DMS153 (cell line): ENCODE measurements at regions not wholly inside any gene's neighbourhood (a gene's known extent, or its start where the extent isn't known, plus 50 kb on each side); places are given as distances from the start of the nearest gene placed in this dataset.
A peak's percentile ranks its signal among the peaks of the same experiment; 100 is the strongest.

Experiments used
- DNase-seq: peaks from one replicate; lab custom pipeline; 2025; lab: John Stamatoyannopoulos, UW

DNA sequence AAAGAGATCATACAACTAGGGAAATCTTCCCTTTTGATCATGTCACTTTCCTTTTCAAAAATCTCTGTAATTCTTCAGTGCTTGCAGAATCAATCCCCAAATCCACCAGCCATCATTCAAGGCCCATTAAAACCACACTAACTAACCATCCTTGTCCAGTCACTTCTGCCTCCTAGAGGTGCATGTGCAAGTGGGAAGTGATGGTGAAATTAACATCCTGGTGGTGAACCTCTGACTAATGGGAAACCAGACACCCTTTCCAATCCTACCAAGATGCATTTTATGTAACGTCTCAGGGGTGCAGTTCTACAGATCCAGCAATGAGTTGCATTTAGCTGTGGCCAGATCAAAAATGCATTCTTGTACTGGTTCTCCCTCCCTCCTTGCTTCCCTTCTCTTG, 341.8 kb downstream of the RAPGEF2 start:
- no peak for DNase-seq

- DNase-seq = no peak
Observed at GRCh38 chr4:159445692-159446091, 342.8 kb downstream of the RAPGEF2 start.

- DNase-seq = peak; percentile 53
Observed at GRCh38 chr4:159446266-159446976, 343.5 kb downstream of the RAPGEF2 start.

DNA sequence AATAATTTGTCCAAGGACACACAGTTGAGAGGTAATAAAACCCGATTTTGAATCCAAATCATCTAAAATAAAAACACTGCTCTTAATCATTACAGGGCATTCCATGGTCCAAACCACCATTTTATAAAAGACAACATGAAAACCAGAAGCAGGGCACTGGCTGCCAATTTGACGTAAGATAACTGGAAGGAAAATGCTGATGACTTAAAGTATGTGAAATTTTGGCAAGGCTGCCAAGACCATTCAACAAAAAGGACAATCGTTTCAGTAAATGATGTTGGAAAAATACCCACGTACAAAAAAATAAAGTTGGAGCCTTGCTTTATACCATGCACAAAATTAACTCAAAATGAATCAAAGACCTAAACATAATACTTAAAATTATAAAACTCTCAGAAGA, 344.4 kb downstream of the RAPGEF2 start:
- no peak for DNase-seq

DNA sequence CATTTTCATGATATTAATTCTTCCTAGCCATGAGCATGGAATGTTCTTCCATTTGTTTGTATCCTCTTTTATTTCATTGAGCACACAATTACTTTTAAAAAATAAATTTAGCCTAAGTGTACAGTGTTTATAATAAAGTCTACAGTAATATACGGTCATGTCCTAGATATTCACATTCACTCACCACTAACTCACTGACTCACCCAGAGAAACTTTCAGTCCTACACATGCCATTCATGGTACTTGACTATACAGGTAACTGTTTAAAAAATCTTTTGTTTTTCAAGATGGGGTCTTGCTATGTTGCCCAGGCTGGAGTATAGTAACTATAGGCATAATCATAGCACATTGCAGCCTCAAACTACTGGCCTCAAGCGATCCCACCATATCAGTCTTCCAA, 348.1 kb downstream of the RAPGEF2 start:
- no peak for DNase-seq

DNA sequence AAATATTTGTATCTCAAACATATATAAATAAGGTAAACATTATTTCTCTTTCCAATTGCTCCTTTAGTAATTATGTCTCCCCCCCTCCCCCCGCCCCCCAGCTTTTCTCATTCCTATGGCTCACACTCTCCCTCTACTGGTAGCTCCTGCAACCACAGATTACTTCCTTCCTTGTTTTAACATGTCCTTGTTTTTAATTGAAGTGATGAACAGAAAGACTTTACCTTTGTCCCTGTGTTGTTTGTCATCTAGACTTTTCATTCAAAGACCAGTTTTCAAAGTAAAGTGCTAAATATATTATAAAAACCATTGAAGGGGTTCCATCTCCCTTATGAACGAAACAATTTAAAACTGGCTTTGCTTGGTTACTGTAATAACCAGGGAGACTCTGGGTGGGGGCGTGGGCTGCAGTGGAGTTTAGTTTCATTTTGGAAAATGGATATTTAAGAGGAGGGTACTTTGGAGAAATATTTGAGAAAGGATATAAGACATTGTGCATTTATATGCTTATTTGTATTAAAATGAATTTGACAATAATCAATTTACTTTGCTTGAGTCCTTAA, 352.9 kb downstream of the RAPGEF2 start:
- DNase-seq = no peak

GRCh38 chr4:159460371-159460770, 357.5 kb downstream of the RAPGEF2 start:
- DNase-seq = no peak

DNA sequence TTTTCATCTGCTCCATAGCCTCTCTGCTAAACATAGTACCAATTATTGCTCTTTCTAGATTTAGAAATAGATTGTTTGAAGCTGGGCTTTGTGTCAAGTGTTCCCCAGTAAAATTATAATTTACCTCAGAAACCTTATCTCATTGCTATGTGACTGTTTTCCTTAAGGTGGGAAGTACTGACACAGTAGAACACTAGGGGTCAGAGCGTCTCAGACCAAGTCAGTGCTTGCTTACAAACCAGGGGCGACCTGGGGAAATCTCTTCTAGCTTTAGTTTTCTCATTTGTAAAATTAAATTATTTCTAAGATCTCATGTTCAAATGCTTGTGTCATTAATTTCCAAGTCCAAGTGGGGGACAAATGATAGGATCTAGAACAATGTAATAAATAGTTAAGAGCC, 360.4 kb downstream of the RAPGEF2 start:
- no peak for DNase-seq

- no peak for DNase-seq
Observed at GRCh38 chr4:159464302-159464701, 361.4 kb downstream of the RAPGEF2 start.

GRCh38 chr4:159476886-159477285, 374.0 kb downstream of the RAPGEF2 start:
- DNase-seq = no peak

GRCh38 chr4:159480826-159481225, 377.9 kb downstream of the RAPGEF2 start:
- no peak for DNase-seq

GRCh38 chr4:159481936-159482335, 379.1 kb downstream of the RAPGEF2 start:
- DNase-seq = no peak

DNA sequence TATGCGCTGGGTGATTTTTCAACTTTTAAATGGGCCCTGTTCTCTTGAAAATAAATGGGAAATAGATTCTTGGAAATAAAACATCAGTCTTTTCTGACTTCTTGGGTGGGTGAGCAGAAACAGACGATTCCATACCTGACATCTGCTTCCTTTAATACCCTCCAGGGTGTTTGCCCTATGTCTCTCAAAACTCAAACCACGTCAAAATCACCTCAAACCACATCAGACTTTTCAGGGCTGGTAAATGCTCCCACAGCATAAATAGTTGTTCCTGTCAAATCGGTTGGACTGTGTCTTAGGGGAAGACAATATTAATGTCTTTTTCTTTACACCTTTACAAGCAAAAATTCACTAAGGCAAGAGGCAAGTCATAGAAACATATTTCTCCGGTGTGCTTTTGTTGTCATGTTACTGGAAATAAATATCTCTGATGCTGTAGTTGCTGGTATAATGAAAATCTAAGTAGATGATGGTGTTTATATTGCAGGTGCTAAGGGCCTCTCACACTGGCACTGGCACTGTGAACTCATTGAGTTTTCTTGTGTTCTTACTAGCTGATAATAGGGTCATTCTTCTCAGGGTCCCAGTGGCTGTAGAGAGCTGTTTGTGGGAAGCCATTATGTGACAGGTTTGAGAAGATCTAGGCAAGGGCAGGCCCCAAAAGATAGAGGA, 380.4 kb downstream of the RAPGEF2 start:
- no peak for DNase-seq

DNA sequence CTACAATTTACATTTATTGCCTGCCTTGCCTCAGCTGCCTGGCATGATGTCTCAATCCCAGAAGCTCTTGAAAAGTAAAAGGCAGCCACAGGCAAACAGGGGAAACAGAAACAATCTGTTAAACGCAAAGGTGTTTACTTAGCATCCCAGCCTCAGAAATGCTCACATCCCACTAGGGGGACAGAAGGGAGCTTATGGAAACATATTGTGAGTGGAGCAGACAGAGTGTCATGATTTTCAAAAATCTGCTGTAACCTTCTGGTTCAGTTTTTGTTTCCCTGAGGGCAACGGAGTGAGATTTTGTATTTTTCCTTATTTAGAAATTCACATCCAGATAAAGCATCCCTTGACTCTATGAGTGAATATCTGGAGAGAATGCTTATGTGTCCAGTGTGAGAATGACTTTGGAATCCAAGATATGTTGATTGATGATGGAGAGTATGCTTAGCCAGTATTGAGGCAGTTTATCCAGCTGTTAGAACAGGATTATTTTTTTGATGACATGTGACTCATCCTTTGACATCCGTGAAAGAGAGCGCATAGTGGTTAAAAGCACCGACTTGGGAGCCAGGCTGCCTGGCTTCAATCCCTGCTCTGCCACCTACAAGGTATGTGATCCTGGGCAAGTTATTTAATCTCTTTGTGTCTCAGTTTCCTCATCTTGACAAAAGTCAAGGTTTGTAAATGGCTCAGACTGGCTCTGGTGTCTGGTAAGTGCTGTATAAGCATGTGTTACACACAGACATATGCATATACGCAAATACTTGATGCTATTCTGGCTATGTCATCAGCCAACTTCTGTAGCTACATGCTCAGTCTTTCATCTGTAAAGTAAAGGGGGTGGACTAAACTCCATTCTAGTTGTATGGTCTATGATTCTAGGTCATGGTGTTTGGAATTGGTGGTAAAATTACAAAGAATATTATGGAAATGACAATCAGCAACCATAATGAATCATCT, 381.2 kb downstream of the RAPGEF2 start:
- DNase-seq = no peak

GRCh38 chr4:159484864-159485263, 382.0 kb downstream of the RAPGEF2 start:
- DNase-seq = no peak

GRCh38 chr4:159487284-159487747, 384.4 kb downstream of the RAPGEF2 start:
- DNase-seq = peak; percentile 59

DNA sequence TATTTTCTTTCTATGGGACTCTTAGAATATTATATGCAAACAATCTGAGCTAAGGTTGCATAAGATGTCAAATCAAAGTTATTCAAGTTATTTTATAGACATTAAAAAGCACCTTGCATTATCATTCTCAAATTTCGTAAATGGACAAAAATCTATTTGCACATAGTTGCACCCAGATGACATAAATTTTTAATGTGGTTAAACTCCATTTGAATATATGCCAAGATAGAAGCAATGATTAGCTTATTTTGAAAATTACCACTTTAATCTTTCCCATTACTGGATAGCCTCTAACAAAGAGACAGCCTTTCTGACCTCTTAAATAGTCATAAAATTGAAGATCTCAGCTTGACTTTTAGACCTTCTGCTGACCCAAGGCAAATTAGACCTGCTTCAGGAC, 386.8 kb downstream of the RAPGEF2 start:
- DNase-seq = no peak

DNA sequence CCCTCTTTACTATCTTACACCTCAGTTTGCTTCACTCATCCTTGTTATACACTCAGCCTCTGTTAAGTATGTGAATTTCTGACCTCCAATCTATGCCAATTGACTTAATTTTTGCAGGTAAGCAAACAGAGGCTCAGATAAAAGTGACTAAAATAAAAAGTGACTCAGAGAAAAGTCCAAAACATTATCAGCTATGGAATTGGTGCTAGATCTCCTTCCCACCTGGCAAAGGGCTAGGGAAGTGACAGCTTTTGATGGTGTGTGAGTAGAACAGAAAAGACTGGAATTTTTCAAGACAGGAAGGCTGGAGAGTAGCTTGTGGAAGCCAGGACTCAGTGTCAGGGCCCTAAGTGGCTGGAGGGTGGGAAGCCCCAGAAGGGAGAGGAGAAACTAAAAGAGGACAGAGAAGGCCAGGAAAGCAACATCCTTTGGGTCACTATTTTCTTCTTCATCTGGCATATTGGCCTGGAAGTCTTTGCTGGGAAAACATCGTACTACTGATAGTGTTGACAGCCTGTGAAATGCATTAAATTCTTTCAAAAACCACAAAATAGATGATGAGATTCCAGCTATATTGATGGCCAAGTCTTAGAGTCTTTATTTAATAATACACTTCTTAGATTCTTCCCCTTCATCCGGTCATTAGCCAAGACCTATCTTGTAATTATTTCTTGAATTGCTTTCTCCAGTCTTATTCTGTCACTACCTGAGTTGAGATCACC, 392.8 kb downstream of the RAPGEF2 start:
- DNase-seq = no peak

DNA sequence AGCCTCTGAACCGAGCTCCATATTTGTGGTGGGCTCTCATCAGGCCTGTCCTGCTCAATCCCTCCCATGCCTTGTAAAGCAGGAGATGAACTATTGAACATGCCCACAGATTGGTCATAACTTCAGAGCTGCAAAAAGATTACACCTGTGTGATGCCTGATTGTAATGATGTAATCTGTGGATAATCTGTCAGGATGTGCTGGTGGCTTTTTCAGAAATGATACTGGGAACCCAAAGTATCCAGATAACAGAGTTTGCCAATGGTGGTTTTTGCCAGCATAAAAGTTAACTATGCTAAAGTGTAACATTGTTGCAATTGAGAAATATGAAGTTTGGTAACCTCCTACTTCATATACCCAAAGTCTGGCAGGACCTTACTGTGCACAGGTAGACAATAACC, 393.4 kb downstream of the RAPGEF2 start:
- DNase-seq = no peak

GRCh38 chr4:159497936-159498335, 395.1 kb downstream of the RAPGEF2 start:
- DNase-seq = no peak

DNA sequence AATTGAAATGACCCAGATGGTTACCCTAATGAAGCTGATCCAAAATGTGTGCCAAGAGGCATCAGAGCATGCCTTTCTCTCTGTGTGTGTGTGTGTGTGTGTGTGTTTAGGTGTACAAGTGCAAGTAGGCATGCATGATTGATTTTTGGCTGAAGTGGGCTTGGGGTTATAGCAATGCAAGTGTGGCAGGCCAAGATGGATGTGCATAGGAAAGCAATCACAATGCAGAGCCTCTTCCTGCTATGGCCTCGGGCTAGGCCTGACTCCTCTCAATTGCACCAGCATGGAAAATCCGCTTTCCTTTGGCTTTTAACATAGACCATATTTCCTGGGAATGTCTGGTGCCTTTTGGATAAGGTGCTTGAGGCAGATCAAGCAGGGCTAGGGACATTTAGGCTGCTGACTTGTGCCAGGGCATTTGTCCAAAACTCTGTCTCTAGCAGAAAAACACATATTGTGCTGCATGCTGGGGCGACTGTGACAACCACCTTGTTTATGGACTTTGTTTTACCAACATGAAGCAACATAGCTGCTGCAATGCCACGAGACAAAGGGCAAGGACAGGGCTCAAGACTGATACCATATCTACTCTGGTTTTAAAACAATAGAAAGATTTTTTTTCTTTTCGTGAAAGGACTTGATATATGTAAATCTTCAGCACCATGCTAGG, 395.7 kb downstream of the RAPGEF2 start:
- DNase-seq = no peak
